NCI-H2227 (cell line): ENCODE measurements at regions not wholly inside any gene's neighbourhood (a gene's known extent, or its start where the extent isn't known, plus 50 kb on each side); places are given as distances from the start of the nearest gene placed in this dataset.

ENCODE experiments used
- DNase-seq: peaks from one replicate; lab custom pipeline; 2025; ENCODE audit not compliant: unreplicated experiment; lab: John Stamatoyannopoulos, UW

GRCh38 chr4:11805842-11806241 lies 377.1 kb upstream of the HS3ST1 start:
- DNase-seq = no peak

GRCh38 chr4:11801466-11802446 lies 373.1 kb upstream of the HS3ST1 start:
- no peak for DNase-seq

- no peak for DNase-seq
Measured at GRCh38 chr4:11799196-11799595, 370.5 kb upstream of the HS3ST1 start.

GRCh38 chr4:11791797-11792196 lies 363.1 kb upstream of the HS3ST1 start:
- no peak for DNase-seq

GRCh38 chr4:11790230-11790629 lies 361.5 kb upstream of the HS3ST1 start:
- no peak for DNase-seq

- no peak for DNase-seq
Measured at GRCh38 chr4:11783588-11783987, 354.9 kb upstream of the HS3ST1 start.

- no peak for DNase-seq
Measured at GRCh38 chr4:11782859-11783258, 354.2 kb upstream of the HS3ST1 start.

GRCh38 chr4:11777447-11777846 lies 348.8 kb upstream of the HS3ST1 start:
- DNase-seq = no peak

GRCh38 chr4:11774346-11774745 lies 345.7 kb upstream of the HS3ST1 start:
- DNase-seq = no peak

- no peak for DNase-seq
Measured at GRCh38 chr4:11773798-11774197, 345.1 kb upstream of the HS3ST1 start.

- no peak for DNase-seq
Measured at GRCh38 chr4:11769434-11769833, 340.7 kb upstream of the HS3ST1 start.

GRCh38 chr4:11768251-11768972 lies 339.7 kb upstream of the HS3ST1 start:
- no peak for DNase-seq

- peak; percentile 6 for DNase-seq
Measured at GRCh38 chr4:11765849-11766453, 337.3 kb upstream of the HS3ST1 start.

- peak; percentile 74 for DNase-seq
Measured at GRCh38 chr4:11748164-11748872, 319.6 kb upstream of the HS3ST1 start.

- no peak for DNase-seq
Measured at GRCh38 chr4:11746734-11747133, 318.0 kb upstream of the HS3ST1 start.

GRCh38 chr4:11743976-11744375 lies 315.3 kb upstream of the HS3ST1 start:
- DNase-seq = no peak

- no peak for DNase-seq
Measured at GRCh38 chr4:11743236-11743635, 314.5 kb upstream of the HS3ST1 start.

- no peak for DNase-seq
Measured at GRCh38 chr4:11741190-11741652, 312.5 kb upstream of the HS3ST1 start.

GRCh38 chr4:11739992-11740391 lies 311.3 kb upstream of the HS3ST1 start:
- DNase-seq = no peak

GRCh38 chr4:11736978-11737377 lies 308.3 kb upstream of the HS3ST1 start:
- no peak for DNase-seq

- no peak for DNase-seq
Measured at GRCh38 chr4:11735651-11736050, 307.0 kb upstream of the HS3ST1 start.
